ENCODE measurements at regions not wholly inside any gene's neighbourhood (a gene's known extent, or its start where the extent isn't known, plus 50 kb on each side); places are given as distances from the start of the nearest gene placed in this dataset.

DNA sequence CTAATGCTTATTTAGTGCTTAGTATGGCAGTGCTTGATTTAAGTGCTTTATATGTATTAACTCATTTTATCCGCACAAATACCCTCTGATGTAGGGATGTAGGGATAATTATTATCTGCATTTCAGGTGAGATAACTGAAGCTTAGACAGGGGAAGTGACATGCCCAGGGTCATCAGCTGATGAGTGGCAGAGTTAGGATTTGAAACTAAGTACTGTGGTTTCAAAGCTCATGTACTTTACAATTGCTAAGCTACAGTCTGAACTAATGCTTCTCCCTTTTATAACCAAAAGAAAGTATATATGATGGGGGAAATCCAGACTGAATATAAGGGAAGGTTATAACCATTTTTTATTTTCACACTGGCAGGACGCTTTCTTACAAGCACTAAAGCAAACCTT is 229.6 kb upstream of the NAV3 start:
- H3K4me3 ChIP-seq (ENCODE audit: low read depth, low read length) = no peak overlapping the region
- TF ChIP-seq, protein P1, sequence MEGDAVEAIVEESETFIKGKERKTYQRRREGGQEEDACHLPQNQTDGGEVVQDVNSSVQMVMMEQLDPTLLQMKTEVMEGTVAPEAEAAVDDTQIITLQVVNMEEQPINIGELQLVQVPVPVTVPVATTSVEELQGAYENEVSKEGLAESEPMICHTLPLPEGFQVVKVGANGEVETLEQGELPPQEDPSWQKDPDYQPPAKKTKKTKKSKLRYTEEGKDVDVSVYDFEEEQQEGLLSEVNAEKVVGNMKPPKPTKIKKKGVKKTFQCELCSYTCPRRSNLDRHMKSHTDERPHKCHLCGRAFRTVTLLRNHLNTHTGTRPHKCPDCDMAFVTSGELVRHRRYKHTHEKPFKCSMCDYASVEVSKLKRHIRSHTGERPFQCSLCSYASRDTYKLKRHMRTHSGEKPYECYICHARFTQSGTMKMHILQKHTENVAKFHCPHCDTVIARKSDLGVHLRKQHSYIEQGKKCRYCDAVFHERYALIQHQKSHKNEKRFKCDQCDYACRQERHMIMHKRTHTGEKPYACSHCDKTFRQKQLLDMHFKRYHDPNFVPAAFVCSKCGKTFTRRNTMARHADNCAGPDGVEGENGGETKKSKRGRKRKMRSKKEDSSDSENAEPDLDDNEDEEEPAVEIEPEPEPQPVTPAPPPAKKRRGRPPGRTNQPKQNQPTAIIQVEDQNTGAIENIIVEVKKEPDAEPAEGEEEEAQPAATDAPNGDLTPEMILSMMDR (IDR thresholded peaks at IDR 0.05; ENCODE audit: low read depth, low read length) = no peak

DNA sequence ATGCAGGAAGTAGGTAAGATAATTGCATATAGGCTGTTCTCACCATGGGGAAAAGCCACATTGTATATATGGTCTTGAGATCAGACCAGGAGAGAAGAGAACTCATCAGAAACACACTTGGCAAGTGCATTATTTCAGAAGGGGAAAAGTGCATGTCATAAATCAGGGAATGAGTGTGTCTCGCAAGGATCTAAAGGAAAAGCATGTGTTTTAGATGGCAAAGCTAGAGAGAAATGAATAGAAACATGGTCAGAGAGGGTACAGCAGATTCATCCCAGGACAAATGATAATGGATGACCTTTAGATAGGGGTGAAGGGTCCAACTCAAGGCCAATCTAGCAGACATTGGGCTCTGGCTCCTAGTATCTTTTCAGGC is 230.2 kb upstream of the NAV3 start:
- no peak overlapping the region for H3K4me3 ChIP-seq (ENCODE audit: low read depth, low read length)
- TF ChIP-seq, protein P1 (IDR thresholded peaks at IDR 0.05; ENCODE audit: low read depth, low read length) = no peak

DNA sequence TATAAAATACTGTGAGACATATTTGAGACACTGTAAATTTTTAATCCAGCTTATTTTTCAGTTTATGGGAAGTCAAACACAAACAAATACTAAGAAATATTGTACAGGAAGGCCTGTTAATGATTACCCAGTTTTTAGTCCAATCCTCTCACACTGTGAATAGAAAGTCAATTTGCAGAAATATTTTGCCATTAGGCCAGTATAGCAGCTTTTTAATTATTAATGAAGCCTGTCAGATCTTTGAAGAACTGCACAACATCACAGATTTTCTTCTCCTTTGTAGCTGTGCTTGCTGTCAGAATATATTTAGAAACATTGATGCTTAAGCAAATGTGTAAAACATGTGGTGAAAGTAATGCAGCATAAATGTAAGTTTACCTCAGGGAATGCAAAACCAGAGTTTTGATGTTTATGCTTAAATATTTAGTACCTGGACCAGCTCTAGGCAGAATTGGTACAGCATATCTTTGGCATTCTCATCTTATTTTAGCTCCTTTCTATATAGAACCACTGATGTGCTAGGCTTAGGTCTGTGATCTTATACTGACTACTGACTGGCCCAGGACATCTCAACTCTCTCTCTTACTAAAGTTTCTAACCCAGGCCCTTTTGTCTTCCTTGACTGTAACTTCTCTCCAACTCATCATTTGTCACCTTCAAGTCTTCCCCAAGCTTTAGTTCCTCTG is 230.8 kb upstream of the NAV3 start:
- TF ChIP-seq, protein P1 (IDR thresholded peaks at IDR 0.05; ENCODE audit: low read depth, low read length) = no peak

DNA sequence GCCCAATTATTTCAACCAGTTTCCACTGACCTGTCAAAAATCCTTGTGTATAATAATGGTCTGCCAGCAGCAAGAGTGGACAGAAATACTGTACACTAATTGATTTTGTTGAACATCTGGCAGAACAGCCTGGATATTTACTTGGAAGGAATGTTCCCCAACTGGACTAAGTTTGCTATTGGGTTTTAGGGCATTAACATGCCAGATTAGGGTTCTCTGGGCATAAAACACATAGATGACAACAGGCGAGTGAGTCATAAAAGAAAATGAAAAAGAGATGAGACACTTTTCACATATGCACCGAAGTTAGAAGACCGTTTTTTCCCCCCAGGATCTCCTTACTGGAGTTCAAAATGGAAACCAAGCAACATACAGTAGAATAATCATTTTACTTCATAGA is 236.3 kb upstream of the NAV3 start:
- TF ChIP-seq, protein P1 (IDR thresholded peaks at IDR 0.05; ENCODE audit: low read depth, low read length) = no peak
- no peak overlapping the region for H3K4me3 ChIP-seq (ENCODE audit: low read depth, low read length)

More for the DNA sequence above, 230.8 kb upstream of the NAV3 start:
- H3K4me3 ChIP-seq (ENCODE audit: low read depth, low read length) = no peak overlapping the region

DNA sequence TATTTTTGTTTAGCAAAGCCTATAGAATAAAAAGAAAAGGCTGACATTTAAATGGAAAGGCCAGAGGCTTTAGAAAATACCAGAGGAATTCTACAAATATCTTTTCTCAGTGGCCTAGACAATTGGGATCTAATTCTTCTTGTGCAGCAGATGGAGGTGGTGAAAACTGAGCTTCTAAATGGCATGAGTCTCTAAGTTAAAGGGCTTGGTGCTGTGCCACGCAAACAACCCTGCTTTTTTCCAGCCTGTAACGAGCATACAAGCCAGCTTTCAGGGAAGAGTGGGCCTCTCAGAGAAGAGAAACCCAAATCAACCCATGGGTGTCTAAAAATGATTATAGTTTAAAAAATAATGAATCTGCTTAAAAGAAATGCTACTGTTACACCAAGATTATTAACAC is 237.9 kb upstream of the NAV3 start:
- H3K4me3 ChIP-seq (ENCODE audit: low read depth, low read length) = no peak overlapping the region
- TF ChIP-seq, protein P1 (IDR thresholded peaks at IDR 0.05; ENCODE audit: low read depth, low read length) = no peak

DNA sequence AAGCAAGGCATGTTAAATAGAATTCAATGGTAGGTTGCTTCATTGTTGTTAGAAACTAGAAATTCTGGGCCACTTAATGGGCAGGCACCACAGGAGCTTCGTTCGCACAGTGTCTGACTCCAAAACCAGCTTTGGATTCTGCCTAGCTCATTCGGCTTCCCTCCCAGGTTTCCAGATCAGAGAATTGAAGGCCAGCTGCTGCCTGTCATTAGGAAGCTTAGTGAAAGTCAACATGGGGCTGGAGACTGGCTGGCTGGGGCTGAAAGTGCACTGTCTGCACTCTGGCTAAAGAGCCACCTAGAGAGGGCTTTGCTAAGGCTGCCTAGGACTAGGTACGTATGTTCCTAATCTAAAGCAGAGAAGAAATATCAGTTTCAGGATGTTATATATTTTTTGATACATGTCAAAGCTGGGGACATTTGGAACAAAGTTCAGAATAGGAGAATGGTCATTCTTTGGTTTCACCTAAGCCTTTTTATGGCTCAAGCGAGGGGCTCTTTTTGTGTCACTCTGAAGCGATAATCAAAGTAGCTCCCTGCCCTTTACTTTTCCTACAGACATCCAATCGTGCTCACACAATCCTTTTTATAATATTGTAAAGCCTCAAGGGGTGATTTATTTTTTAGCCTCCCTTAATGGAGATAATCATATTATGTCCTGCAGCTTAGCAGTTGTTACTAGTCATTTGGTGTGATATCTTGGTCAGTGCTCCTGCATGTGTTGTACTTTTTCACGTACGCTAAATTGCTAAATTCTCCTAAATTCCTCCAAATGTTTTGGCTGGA is 238.5 kb upstream of the NAV3 start:
- no peak overlapping the region for H3K4me3 ChIP-seq (ENCODE audit: low read depth, low read length)
- TF ChIP-seq, protein P1 (IDR thresholded peaks at IDR 0.05; ENCODE audit: low read depth, low read length) = no peak

DNA sequence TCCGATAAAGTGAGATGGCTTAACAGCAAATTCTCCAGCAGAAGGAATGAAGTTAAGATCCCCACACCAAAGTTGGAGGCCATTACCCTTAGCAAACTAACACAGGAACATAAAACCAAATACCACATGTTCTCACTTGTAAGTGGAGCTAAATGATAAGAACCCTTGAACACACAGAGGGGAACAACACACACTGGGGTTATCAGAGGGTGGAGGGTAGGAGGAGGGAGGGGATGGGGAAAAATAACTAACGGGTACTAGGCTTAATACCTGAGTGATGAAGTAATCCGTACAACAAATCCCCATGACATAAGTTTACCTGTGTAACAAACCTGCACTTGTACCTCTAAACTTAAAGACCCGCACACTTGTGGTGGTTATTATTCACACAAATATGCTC is 240.4 kb upstream of the NAV3 start:
- TF ChIP-seq, protein P1 (IDR thresholded peaks at IDR 0.05; ENCODE audit: low read depth, low read length) = no peak
- H3K4me3 ChIP-seq (ENCODE audit: low read depth, low read length) = no peak overlapping the region
